ENCODE measurements at regions not wholly inside any gene's neighbourhood (a gene's known extent, or its start where the extent isn't known, plus 50 kb on each side); places are given as distances from the start of the nearest gene placed in this dataset.

DNA sequence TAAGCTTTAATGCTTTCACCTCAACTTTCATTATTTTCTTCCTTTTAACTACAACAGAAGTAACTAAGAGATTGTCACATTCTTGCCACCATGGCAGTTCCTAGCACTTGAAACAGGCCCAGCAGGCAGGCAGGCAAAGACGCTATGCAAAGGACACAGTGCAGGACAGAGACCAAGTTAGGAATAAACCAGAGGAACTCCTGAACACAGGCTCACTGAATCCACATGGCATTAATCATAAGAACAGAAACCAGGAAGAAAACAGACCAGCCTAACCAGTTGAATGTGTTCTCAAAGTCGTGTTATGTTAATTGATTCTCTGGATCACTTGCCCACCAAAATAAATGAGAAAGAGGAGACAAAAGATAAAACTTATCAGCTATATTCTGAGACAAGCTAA lies 397.6 kb downstream of the TBL1XR1 start:
- Histone ChIP-seq H2BK15ac (ENCODE audit: low read depth, low read length) (no peak overlapping the region), H3K79me2 (ENCODE audit: insufficient read depth, low read length) (no peaks in the 10 kb centered on the region), H3K23ac (ENCODE audit: insufficient read length, low read depth, low read length) (no peak overlapping the region), H2BK120ac (ENCODE audit: low read depth, low read length, poor library complexity, severe bottlenecking) (no peak overlapping the region), H3K56ac (ENCODE audit: insufficient read length, low read depth, low read length) (no peak overlapping the region), H2AFZ (ENCODE audit: low read length) (no peak overlapping the region), H3K79me1 (ENCODE audit: insufficient read depth, low read depth, low read length, poor library complexity, severe bottlenecking) (no peaks in the 10 kb centered on the region), H3K23me2 (ENCODE audit: insufficient read length, low read depth, low read length, poor library complexity, severe bottlenecking) (no peaks in the 10 kb centered on the region), H2BK5ac (ENCODE audit: insufficient read length, low read length) (no peak overlapping the region), H2BK20ac (ENCODE audit: low read depth, low read length, poor library complexity, severe bottlenecking) (no peak overlapping the region), H4K8ac (replicated peaks; ENCODE audit: insufficient read length, low read depth, low read length) (no peak overlapping the region), H3K18ac (ENCODE audit: insufficient read length, low read depth, low read length) (peak overlapping the region; percentile 15), H2BK12ac (ENCODE audit: insufficient read length, low read depth, low read length) (no peak overlapping the region), H3K4ac (ENCODE audit: low read depth, low read length) (no peak overlapping the region), H4K5ac (ENCODE audit: insufficient read length, low read depth, low read length) (no peak overlapping the region), H4K91ac (ENCODE audit: insufficient read length, low read depth, low read length) (no peak overlapping the region), H3K9me3 (ENCODE audit: control insufficient read depth, low read depth, low read length) (no peaks in the 10 kb centered on the region), H2AK5ac (ENCODE audit: insufficient read length, low read length) (no peak overlapping the region), H3K4me1 (ENCODE audit: insufficient read depth, low read length) (peaks cover 7% of the 10 kb centered on the region; the same call in 1 of the 2 replicates), H3K27ac (ENCODE audit: insufficient read length, low read depth, low read length) (no peak overlapping the region), H3K9ac (ENCODE audit: extremely low read depth, insufficient read length, low read length) (no peak overlapping the region), H3K14ac (ENCODE audit: insufficient read depth, low read length) (no peak overlapping the region), H3K4me2 (ENCODE audit: insufficient read depth, insufficient read length, low read length) (no peak overlapping the region), H4K20me1 (ENCODE audit: control insufficient read depth, insufficient read depth, insufficient read length) (no peaks in the 10 kb centered on the region), H3K27me3 (ENCODE audit: insufficient read depth, low read length) (no peaks in the 10 kb centered on the region), H3T11ph (ENCODE audit: low read length) (no peak overlapping the region)
- peak overlapping the region in 1 of 3 experiments; percentile 31; a peak in 3 of 7 replicates for H3K27ac Mint-ChIP-seq
- DNase-seq, result no peak
- H3K36me3 Mint-ChIP-seq (ENCODE audit: insufficient read depth in 1 of 3, low read depth in 3 of 3), result no peaks in the 10 kb centered on the region; a peak in 3 of 7 replicates
- H3K9me3 Mint-ChIP-seq, result no peaks in the 10 kb centered on the region; a peak in 3 of 5 replicates
- no peak overlapping the region for H3K4me3 Mint-ChIP-seq
- peaks cover 26 to 28% of the 10 kb centered on the region in 2 experiments for H3K4me1 Mint-ChIP-seq
- TF ChIP-seq, protein P1, sequence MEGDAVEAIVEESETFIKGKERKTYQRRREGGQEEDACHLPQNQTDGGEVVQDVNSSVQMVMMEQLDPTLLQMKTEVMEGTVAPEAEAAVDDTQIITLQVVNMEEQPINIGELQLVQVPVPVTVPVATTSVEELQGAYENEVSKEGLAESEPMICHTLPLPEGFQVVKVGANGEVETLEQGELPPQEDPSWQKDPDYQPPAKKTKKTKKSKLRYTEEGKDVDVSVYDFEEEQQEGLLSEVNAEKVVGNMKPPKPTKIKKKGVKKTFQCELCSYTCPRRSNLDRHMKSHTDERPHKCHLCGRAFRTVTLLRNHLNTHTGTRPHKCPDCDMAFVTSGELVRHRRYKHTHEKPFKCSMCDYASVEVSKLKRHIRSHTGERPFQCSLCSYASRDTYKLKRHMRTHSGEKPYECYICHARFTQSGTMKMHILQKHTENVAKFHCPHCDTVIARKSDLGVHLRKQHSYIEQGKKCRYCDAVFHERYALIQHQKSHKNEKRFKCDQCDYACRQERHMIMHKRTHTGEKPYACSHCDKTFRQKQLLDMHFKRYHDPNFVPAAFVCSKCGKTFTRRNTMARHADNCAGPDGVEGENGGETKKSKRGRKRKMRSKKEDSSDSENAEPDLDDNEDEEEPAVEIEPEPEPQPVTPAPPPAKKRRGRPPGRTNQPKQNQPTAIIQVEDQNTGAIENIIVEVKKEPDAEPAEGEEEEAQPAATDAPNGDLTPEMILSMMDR (conservative IDR thresholded peaks at IDR 0.05), result no peak
- no CpG with 5 or more reads among the region's 2 CpGs for WGBS (ENCODE audit: extremely low coverage, insufficient read length, low lambda C conversion rate)
- no peaks in the 10 kb centered on the region for H3K27me3 Mint-ChIP-seq (ENCODE audit: low read depth)

Data from H9 (cell line).